Activated CD4-positive, alpha-beta memory T cell treated with anti-CD3 and anti-CD28 coated beads, Interleukin-2, amount 10 ng/mL, durations not matched to agents 7 days and 5 days (primary cell): ENCODE measurements at regions not wholly inside any gene's neighbourhood (a gene's known extent, or its start where the extent isn't known, plus 50 kb on each side); places are given as distances from the start of the nearest gene placed in this dataset.
"Not testable (repeated sequence)": the region's sequence is repeated elsewhere in the genome, so short reads cannot be mapped to it uniquely, and the experiment has no call there.

Experiments used
- CTCF ChIA-PET: fragments of 350-600 bp; sonication (Branson Sonifier 250); formaldehyde crosslinking; loops from one replicate; lab custom pipeline; 2021; ENCODE audit warnings: antibody characterized with exemption, inconsistent platforms; lab: Charles Lee
- POLR2A ChIA-PET: fragments of 350-600 bp; sonication (Branson Sonifier 250); formaldehyde crosslinking; loops from one replicate; lab custom pipeline; 2021; ENCODE audit warnings: antibody characterized with exemption; lab: Charles Lee
- DNase-seq: peaks from one replicate; pipeline ENCODE4 v3.0.0-alpha.2; 2020
- H3K27ac Mint-ChIP-seq: one replicate; pipeline ENCODE4 v1.8.0; 2021; ENCODE audit warnings: mild to moderate bottlenecking, mixed read lengths
- H3K27me3 Mint-ChIP-seq: one replicate; pipeline ENCODE4 v1.8.0; 2021; ENCODE audit warnings: mixed read lengths
- H3K36me3 Mint-ChIP-seq: one replicate; pipeline ENCODE4 v1.8.0; 2021; ENCODE audit warnings: low read depth, mixed read lengths
- H3K4me1 Mint-ChIP-seq: one replicate; pipeline ENCODE4 v1.8.0; 2021; ENCODE audit warnings: mixed read lengths
- H3K4me3 Mint-ChIP-seq: one replicate; pipeline ENCODE4 v1.8.0; 2021; ENCODE audit warnings: mild to moderate bottlenecking, mixed read lengths
- H3K9me3 Mint-ChIP-seq: one replicate; pipeline ENCODE4 v1.8.0; 2021; ENCODE audit warnings: mixed read lengths

GRCh38 chr18:65998971-65999700, 248.3 kb downstream of the CDH7 start:
- H3K27me3 Mint-ChIP-seq, H3K36me3 Mint-ChIP-seq, H3K4me1 Mint-ChIP-seq, CTCF ChIA-PET, H3K27ac Mint-ChIP-seq, H3K4me3 Mint-ChIP-seq, POLR2A ChIA-PET, H3K9me3 Mint-ChIP-seq, DNase-seq: not testable (repeated sequence)

GRCh38 chr18:65995206-65995605, 244.4 kb downstream of the CDH7 start:
- Mint-ChIP-seq H3K27me3 (no peaks in the 10 kb centered on the region), H3K9me3 (peaks cover 3% of the 10 kb centered on the region), H3K4me3 (no peak overlapping the region), H3K4me1 (no peaks in the 10 kb centered on the region), H3K36me3 (no peaks in the 10 kb centered on the region), H3K27ac (no peak overlapping the region)
- ChIA-PET POLR2A (no interaction called here), CTCF (no interaction called here)
- no peak for DNase-seq

GRCh38 chr18:65994302-65994701, 243.5 kb downstream of the CDH7 start:
- DNase-seq = no peak
- H3K9me3 Mint-ChIP-seq = peaks cover 3% of the 10 kb centered on the region
- no peaks in the 10 kb centered on the region for H3K36me3 Mint-ChIP-seq
- POLR2A ChIA-PET = no interaction called here
- no peaks in the 10 kb centered on the region for H3K27me3 Mint-ChIP-seq
- no peaks in the 10 kb centered on the region for H3K4me1 Mint-ChIP-seq
- CTCF ChIA-PET = no interaction called here
- H3K4me3 Mint-ChIP-seq = no peak overlapping the region
- no peak overlapping the region for H3K27ac Mint-ChIP-seq

- ChIA-PET POLR2A (no interaction called here), CTCF (no interaction called here)
- H3K4me3 Mint-ChIP-seq = no peak overlapping the region
- no peak for DNase-seq
- no peak overlapping the region for H3K27ac Mint-ChIP-seq
- H3K27me3 Mint-ChIP-seq = no peaks in the 10 kb centered on the region
- H3K9me3 Mint-ChIP-seq = peaks cover 3% of the 10 kb centered on the region
- no peaks in the 10 kb centered on the region for H3K36me3 Mint-ChIP-seq
- no peaks in the 10 kb centered on the region for H3K4me1 Mint-ChIP-seq
These were observed 240.3 kb downstream of the CDH7 start for GRCh38 chr18:65990944-65991708.

- ChIA-PET CTCF (no interaction called here), POLR2A (no interaction called here)
- H3K36me3 Mint-ChIP-seq = no peaks in the 10 kb centered on the region
- no peaks in the 10 kb centered on the region for H3K4me1 Mint-ChIP-seq
- no peaks in the 10 kb centered on the region for H3K27me3 Mint-ChIP-seq
- H3K27ac Mint-ChIP-seq = no peak overlapping the region
- no peak for DNase-seq
- peaks cover 5% of the 10 kb centered on the region for H3K9me3 Mint-ChIP-seq
- H3K4me3 Mint-ChIP-seq = no peak overlapping the region
These were observed 239.4 kb downstream of the CDH7 start for GRCh38 chr18:65990174-65990690.

- POLR2A ChIA-PET = no interaction called here
- Mint-ChIP-seq H3K27ac (no peak overlapping the region), H3K9me3 (peaks cover 3% of the 10 kb centered on the region), H3K27me3 (no peaks in the 10 kb centered on the region), H3K4me3 (no peak overlapping the region), H3K4me1 (no peaks in the 10 kb centered on the region), H3K36me3 (no peaks in the 10 kb centered on the region)
- CTCF ChIA-PET = no interaction called here
- no peak for DNase-seq
These were observed 238.2 kb downstream of the CDH7 start for GRCh38 chr18:65988972-65989371.

GRCh38 chr18:65988386-65988785, 237.6 kb downstream of the CDH7 start:
- H3K4me1 Mint-ChIP-seq = no peaks in the 10 kb centered on the region
- H3K4me3 Mint-ChIP-seq = no peak overlapping the region
- no peaks in the 10 kb centered on the region for H3K36me3 Mint-ChIP-seq
- ChIA-PET CTCF (no interaction called here), POLR2A (no interaction called here)
- H3K27me3 Mint-ChIP-seq = no peaks in the 10 kb centered on the region
- H3K27ac Mint-ChIP-seq = no peak overlapping the region
- H3K9me3 Mint-ChIP-seq = peaks cover 2% of the 10 kb centered on the region
- DNase-seq = no peak

- POLR2A ChIA-PET = no interaction called here
- Mint-ChIP-seq H3K36me3 (no peaks in the 10 kb centered on the region), H3K27ac (no peak overlapping the region), H3K4me1 (no peaks in the 10 kb centered on the region), H3K9me3 (peaks cover 8% of the 10 kb centered on the region), H3K4me3 (no peak overlapping the region), H3K27me3 (no peaks in the 10 kb centered on the region)
- DNase-seq = no peak
- CTCF ChIA-PET = no interaction called here
These were observed 232.9 kb downstream of the CDH7 start for GRCh38 chr18:65983750-65984149.

- ChIA-PET POLR2A (no interaction called here), CTCF (no interaction called here)
- peaks cover 3% of the 10 kb centered on the region for H3K9me3 Mint-ChIP-seq
- H3K4me3 Mint-ChIP-seq = no peak overlapping the region
- no peaks in the 10 kb centered on the region for H3K27me3 Mint-ChIP-seq
- H3K27ac Mint-ChIP-seq = no peak overlapping the region
- H3K4me1 Mint-ChIP-seq = no peaks in the 10 kb centered on the region
- no peak for DNase-seq
- no peaks in the 10 kb centered on the region for H3K36me3 Mint-ChIP-seq
These were observed 224.7 kb downstream of the CDH7 start for GRCh38 chr18:65975536-65975935.

- Mint-ChIP-seq H3K27me3 (no peaks in the 10 kb centered on the region), H3K9me3 (peaks cover 3% of the 10 kb centered on the region), H3K4me3 (no peak overlapping the region), H3K36me3 (no peaks in the 10 kb centered on the region), H3K27ac (no peak overlapping the region), H3K4me1 (no peaks in the 10 kb centered on the region)
- DNase-seq = no peak
- ChIA-PET POLR2A (no interaction called here), CTCF (no interaction called here)
These were observed 223.9 kb downstream of the CDH7 start for GRCh38 chr18:65974758-65975157.

- POLR2A ChIA-PET = no interaction called here
- Mint-ChIP-seq H3K4me3 (no peak overlapping the region), H3K9me3 (peaks cover 2% of the 10 kb centered on the region), H3K27me3 (no peaks in the 10 kb centered on the region), H3K36me3 (no peaks in the 10 kb centered on the region), H3K27ac (no peak overlapping the region), H3K4me1 (no peaks in the 10 kb centered on the region)
- CTCF ChIA-PET = no interaction called here
- no peak for DNase-seq
These were observed 217.6 kb downstream of the CDH7 start for GRCh38 chr18:65968239-65969004.

GRCh38 chr18:65955747-65956146, 204.9 kb downstream of the CDH7 start:
- POLR2A ChIA-PET = no interaction called here
- H3K9me3 Mint-ChIP-seq = peaks cover 9% of the 10 kb centered on the region
- CTCF ChIA-PET = no interaction called here

GRCh38 chr18:65954372-65954771, 203.6 kb downstream of the CDH7 start:
- Mint-ChIP-seq H3K27ac (no peak overlapping the region), H3K4me3 (no peak overlapping the region), H3K36me3 (no peaks in the 10 kb centered on the region), H3K27me3 (no peaks in the 10 kb centered on the region), H3K9me3 (peaks cover 5% of the 10 kb centered on the region), H3K4me1 (no peaks in the 10 kb centered on the region)
- CTCF ChIA-PET = no interaction called here
- DNase-seq = no peak
- POLR2A ChIA-PET = no interaction called here

More at GRCh38 chr18:65955747-65956146, 204.9 kb downstream of the CDH7 start:
- no peak overlapping the region for H3K4me3 Mint-ChIP-seq
- DNase-seq = no peak
- no peaks in the 10 kb centered on the region for H3K27me3 Mint-ChIP-seq
- H3K4me1 Mint-ChIP-seq = no peaks in the 10 kb centered on the region
- no peak overlapping the region for H3K27ac Mint-ChIP-seq
- no peaks in the 10 kb centered on the region for H3K36me3 Mint-ChIP-seq
